Panc1 (cell line): ENCODE measurements at regions not wholly inside any gene's neighbourhood (a gene's known extent, or its start where the extent isn't known, plus 50 kb on each side); places are given as distances from the start of the nearest gene placed in this dataset.
"Not testable (repeated sequence)": the region's sequence is repeated elsewhere in the genome, so short reads cannot be mapped to it uniquely, and the experiment has no call there.

Experiments used
- ATAC-seq: fragments of 200-7000 bp; cut with Tn5 transposase; 2 replicates; pipeline ENCODE4 v1.9.1; 2020; ENCODE audit warnings: mild to moderate bottlenecking, moderate library complexity
- BruUV-seq: library from RNA; stranded (reverse); fragments of 400-500 nt; replicated peaks from 2 replicates; lab custom pipeline; 2021; lab: Mats Ljungman, UMichigan
- CTCF ChIA-PET: fragments of 300-600 bp; sonication (Branson Sonifier 250); formaldehyde crosslinking; loops from one replicate; lab custom pipeline; 2022; ENCODE audit warnings: antibody characterized with exemption; lab: Charles Lee
- POLR2A ChIA-PET: fragments of 300-600 bp; sonication (Branson Sonifier 250); formaldehyde crosslinking; loops from one replicate; lab custom pipeline; 2022; ENCODE audit warnings: antibody characterized with exemption; lab: Charles Lee
- DNase-seq: peaks from one replicate; pipeline ENCODE4 v3.0.0-alpha.2; 2010; ENCODE audit warnings: low read depth, low spot score
- H3K27ac ChIP-seq: 2 replicates; pipeline ENCODE4 v1.5.1; 2011; ENCODE audit warnings: mild to moderate bottlenecking, low read length, inconsistent platforms
- H3K27me3 ChIP-seq: fragments of 200-500 bp; sonication (Bioruptor generic); 2 replicates; pipeline ENCODE4 v1.6.0; 2014; ENCODE audit warnings: low read length, inconsistent platforms; ENCODE audit not compliant: control insufficient read depth, insufficient read depth
- H3K36me3 ChIP-seq: fragments of 200-500 bp; sonication (Bioruptor generic); 2 replicates; pipeline ENCODE4 v1.5.1; 2014; ENCODE audit warnings: inconsistent platforms, mild to moderate bottlenecking, low read length, moderate library complexity; ENCODE audit not compliant: control insufficient read depth, insufficient read depth
- H3K4me1 ChIP-seq: 2 replicates; pipeline ENCODE4 v1.5.1; 2011; ENCODE audit warnings: inconsistent platforms, mild to moderate bottlenecking, low read length, moderate library complexity; ENCODE audit not compliant: control insufficient read depth, insufficient read depth
- H3K4me3 ChIP-seq, 2 experiments: 2 replicates each; pipeline ENCODE4 v1.5.1; 2011 to 2012; ENCODE audit warnings: low read depth in 2 of 2, low read length in 2 of 2, mild to moderate bottlenecking in 2 of 2, inconsistent platforms in 1 of 2, moderate library complexity in 1 of 2
- H3K9me3 ChIP-seq: fragments of 200-500 bp; sonication (Bioruptor generic); 2 replicates; pipeline ENCODE4 v1.5.1; 2014; ENCODE audit warnings: low read depth, mild to moderate bottlenecking, inconsistent platforms, low read length, moderate library complexity; ENCODE audit not compliant: control insufficient read depth, insufficient read depth
- POLR2AphosphoS5 ChIP-seq: IDR thresholded peaks from 2 replicates; pipeline ENCODE4 v1.6.1; 2012; ENCODE audit warnings: mild to moderate bottlenecking, low read depth, low read length, moderate library complexity
- SIN3A ChIP-seq: IDR thresholded peaks from 2 replicates; pipeline ENCODE4 v1.6.1; 2012; ENCODE audit warnings: low read depth, mild to moderate bottlenecking, low read length, moderate library complexity, borderline replicate concordance; ENCODE audit not compliant: insufficient read depth
- TCF7L2 ChIP-seq: IDR thresholded peaks from 2 replicates; pipeline ENCODE4 v1.6.1; 2011; ENCODE audit warnings: mild to moderate bottlenecking, low read depth, low read length, inconsistent platforms
- in situ Hi-C: cut with HindIII; loops from 2 replicates; pipeline ENCODE4 v1.10.0; 2016; ENCODE audit warnings: low sequenced_read_pairs, low pct_unique_long_range_greater_than_20kb
- intact Hi-C: fragments of 100-400 bp; cut with micrococcal nuclease; formaldehyde crosslinking; loops from one replicate; pipeline ENCODE4 v1.10.0; 2022; ENCODE audit not compliant: unreplicated experiment
- TF ChIP-seq, protein P1 (sequence below): fragments of 450-650 bp; IDR thresholded peaks from 2 replicates; pipeline ENCODE4 v1.5.1; 2017; ENCODE audit warnings: mild to moderate bottlenecking
- TF ChIP-seq, protein P2 (sequence below), 2 experiments: IDR thresholded peaks; 2 replicates each; pipeline ENCODE4 v1.6.1; 2011 to 2012; ENCODE audit warnings: low read depth in 2 of 2, control low read depth in 1 of 2, low read length in 1 of 2, mild to moderate bottlenecking in 1 of 2, moderate library complexity in 1 of 2; ENCODE audit not compliant: insufficient read depth in 1 of 2

DNA sequence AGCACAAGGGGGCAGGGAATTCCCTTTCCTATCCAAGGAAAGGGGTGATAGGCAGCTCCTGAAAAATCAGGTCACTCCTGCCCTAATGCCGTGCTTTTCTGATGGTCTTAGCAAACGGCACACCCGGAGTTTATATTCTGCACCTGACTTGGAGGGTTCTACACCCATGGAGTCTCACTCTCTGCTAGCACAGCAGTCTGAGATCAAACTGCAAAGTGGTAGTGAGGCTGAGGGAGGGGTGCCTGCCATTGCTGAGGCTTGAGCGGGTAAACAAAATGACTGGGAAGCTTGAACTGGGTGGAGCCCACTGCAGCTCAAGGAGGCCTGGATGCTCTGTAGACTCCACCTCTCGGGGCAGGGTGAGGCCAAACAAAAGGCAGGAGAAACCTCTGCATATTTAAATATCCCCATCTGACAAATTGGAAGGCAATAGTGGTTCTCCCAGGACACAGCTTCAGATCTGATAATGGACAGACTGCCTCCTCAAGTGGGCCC is 194.7 kb downstream of the OR4A47 start:
- in situ Hi-C loops: no loop called here
- Histone ChIP-seq H3K9me3 (no peaks in the 10 kb centered on the region), H3K27me3 (no peaks in the 10 kb centered on the region), H3K27ac (no peak overlapping the region), H3K36me3 (no peaks in the 10 kb centered on the region), H3K4me3 (no peak overlapping the region), H3K4me1 (no peaks in the 10 kb centered on the region)
- ChIA-PET CTCF (no interaction called here), POLR2A (no interaction called here)
- intact Hi-C loops: no loop called here
- no TSS peak for BruUV-seq
- ATAC-seq: no peak
- DNase-seq: no peak
- TF ChIP-seq, protein P1, sequence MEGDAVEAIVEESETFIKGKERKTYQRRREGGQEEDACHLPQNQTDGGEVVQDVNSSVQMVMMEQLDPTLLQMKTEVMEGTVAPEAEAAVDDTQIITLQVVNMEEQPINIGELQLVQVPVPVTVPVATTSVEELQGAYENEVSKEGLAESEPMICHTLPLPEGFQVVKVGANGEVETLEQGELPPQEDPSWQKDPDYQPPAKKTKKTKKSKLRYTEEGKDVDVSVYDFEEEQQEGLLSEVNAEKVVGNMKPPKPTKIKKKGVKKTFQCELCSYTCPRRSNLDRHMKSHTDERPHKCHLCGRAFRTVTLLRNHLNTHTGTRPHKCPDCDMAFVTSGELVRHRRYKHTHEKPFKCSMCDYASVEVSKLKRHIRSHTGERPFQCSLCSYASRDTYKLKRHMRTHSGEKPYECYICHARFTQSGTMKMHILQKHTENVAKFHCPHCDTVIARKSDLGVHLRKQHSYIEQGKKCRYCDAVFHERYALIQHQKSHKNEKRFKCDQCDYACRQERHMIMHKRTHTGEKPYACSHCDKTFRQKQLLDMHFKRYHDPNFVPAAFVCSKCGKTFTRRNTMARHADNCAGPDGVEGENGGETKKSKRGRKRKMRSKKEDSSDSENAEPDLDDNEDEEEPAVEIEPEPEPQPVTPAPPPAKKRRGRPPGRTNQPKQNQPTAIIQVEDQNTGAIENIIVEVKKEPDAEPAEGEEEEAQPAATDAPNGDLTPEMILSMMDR: no peak
- no peak for TF ChIP-seq SIN3A
- no peak for TF ChIP-seq POLR2AphosphoS5
- TF ChIP-seq, protein P2, sequence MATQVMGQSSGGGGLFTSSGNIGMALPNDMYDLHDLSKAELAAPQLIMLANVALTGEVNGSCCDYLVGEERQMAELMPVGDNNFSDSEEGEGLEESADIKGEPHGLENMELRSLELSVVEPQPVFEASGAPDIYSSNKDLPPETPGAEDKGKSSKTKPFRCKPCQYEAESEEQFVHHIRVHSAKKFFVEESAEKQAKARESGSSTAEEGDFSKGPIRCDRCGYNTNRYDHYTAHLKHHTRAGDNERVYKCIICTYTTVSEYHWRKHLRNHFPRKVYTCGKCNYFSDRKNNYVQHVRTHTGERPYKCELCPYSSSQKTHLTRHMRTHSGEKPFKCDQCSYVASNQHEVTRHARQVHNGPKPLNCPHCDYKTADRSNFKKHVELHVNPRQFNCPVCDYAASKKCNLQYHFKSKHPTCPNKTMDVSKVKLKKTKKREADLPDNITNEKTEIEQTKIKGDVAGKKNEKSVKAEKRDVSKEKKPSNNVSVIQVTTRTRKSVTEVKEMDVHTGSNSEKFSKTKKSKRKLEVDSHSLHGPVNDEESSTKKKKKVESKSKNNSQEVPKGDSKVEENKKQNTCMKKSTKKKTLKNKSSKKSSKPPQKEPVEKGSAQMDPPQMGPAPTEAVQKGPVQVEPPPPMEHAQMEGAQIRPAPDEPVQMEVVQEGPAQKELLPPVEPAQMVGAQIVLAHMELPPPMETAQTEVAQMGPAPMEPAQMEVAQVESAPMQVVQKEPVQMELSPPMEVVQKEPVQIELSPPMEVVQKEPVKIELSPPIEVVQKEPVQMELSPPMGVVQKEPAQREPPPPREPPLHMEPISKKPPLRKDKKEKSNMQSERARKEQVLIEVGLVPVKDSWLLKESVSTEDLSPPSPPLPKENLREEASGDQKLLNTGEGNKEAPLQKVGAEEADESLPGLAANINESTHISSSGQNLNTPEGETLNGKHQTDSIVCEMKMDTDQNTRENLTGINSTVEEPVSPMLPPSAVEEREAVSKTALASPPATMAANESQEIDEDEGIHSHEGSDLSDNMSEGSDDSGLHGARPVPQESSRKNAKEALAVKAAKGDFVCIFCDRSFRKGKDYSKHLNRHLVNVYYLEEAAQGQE (IDR thresholded peaks at IDR 0.05; ENCODE audit: insufficient read depth in 1 of 2, low read depth in 2 of 2, low read length in 1 of 2): no peak
- no peak for TF ChIP-seq TCF7L2

- POLR2A ChIA-PET, H3K27me3 ChIP-seq, H3K4me1 ChIP-seq, H3K4me3 ChIP-seq, ATAC-seq, CTCF ChIA-PET, H3K9me3 ChIP-seq, H3K36me3 ChIP-seq, intact Hi-C loops, in situ Hi-C loops, BruUV-seq, DNase-seq, H3K27ac ChIP-seq: not testable (repeated sequence)
Measured at GRCh38 chr11:48729503-48729902, 240.9 kb downstream of the OR4A47 start.

- DNase-seq, H3K36me3 ChIP-seq, ATAC-seq, H3K9me3 ChIP-seq, BruUV-seq, H3K27ac ChIP-seq, H3K4me3 ChIP-seq, POLR2A ChIA-PET, H3K4me1 ChIP-seq, intact Hi-C loops, in situ Hi-C loops, H3K27me3 ChIP-seq: not testable (repeated sequence)
- CTCF ChIA-PET: interaction anchor here (0.6 kb wide), 1 partner anchor 11 kb away, joined by 3 read pairs; no protein-coding TSS in a partner anchor
Measured at GRCh38 chr11:48750081-48750480, 233.6 kb downstream of the TRIM51G start.
